ENCODE measurements at regions not wholly inside any gene's neighbourhood (a gene's known extent, or its start where the extent isn't known, plus 50 kb on each side); places are given as distances from the start of the nearest gene placed in this dataset.

GRCh38 chr7:47634273-47634672, 52.4 kb upstream of the TNS3 start:
- DNase-seq, result no peak
- no peaks in the 10 kb centered on the region for H3K9me3 ChIP-seq
- no peak for TF ChIP-seq CTCF (IDR thresholded peaks at IDR 0.05; ENCODE audit: insufficient read depth in 1 of 2, low read depth in 1 of 2, low read length in 1 of 2, severe bottlenecking in 1 of 2, unreplicated experiment in 1 of 2)
- Mint-ChIP-seq H3K4me3 (ENCODE audit: unreplicated experiment) (no peak overlapping the region), H3K36me3 (ENCODE audit: insufficient read depth, unreplicated experiment) (peaks cover 3% of the 10 kb centered on the region), H3K27ac (ENCODE audit: unreplicated experiment) (peak overlapping the region; percentile 83), H3K27me3 (ENCODE audit: insufficient read depth, unreplicated experiment) (no peaks in the 10 kb centered on the region), H3K4me1 (ENCODE audit: low read depth, unreplicated experiment) (peaks cover 42% of the 10 kb centered on the region), H3K9me3 (ENCODE audit: unreplicated experiment) (no peaks in the 10 kb centered on the region)
- H3K4me3 ChIP-seq (ENCODE audit: low read depth, low read length), result no peak overlapping the region
- intact Hi-C loops (cut with micrococcal nuclease; ENCODE audit: unreplicated experiment), result no loop called here
- POLR2A ChIA-PET, result interaction anchor here (1.5 kb wide), 1 partner anchor 50 kb away, joined by 3 read pairs; no protein-coding TSS in a partner anchor
- H3K36me3 ChIP-seq (ENCODE audit: control insufficient read depth, insufficient read depth, low read length), result no peaks in the 10 kb centered on the region
- TSS peak; percentile 73 for BruUV-seq (replicated peaks)
- peaks cover 39% of the 10 kb centered on the region for H3K4me1 ChIP-seq
- no peaks in the 10 kb centered on the region for H3K27me3 ChIP-seq (replicated peaks; ENCODE audit: control insufficient read depth, insufficient read depth, low read length)
- CTCF ChIA-PET, result no interaction called here

- H3K4me3 ChIP-seq (ENCODE audit: low read depth, low read length), result no peak overlapping the region
- DNase-seq, result no peak
- intact Hi-C loops (cut with micrococcal nuclease; ENCODE audit: unreplicated experiment), result no loop called here
- no peaks in the 10 kb centered on the region for H3K36me3 ChIP-seq (ENCODE audit: control insufficient read depth, insufficient read depth, low read length)
- no peaks in the 10 kb centered on the region for H3K27me3 Mint-ChIP-seq (ENCODE audit: insufficient read depth, unreplicated experiment)
- peaks cover 33% of the 10 kb centered on the region for H3K4me1 Mint-ChIP-seq (ENCODE audit: low read depth, unreplicated experiment)
- ChIA-PET POLR2A (no interaction called here), CTCF (no interaction called here)
- H3K27me3 ChIP-seq (replicated peaks; ENCODE audit: control insufficient read depth, insufficient read depth, low read length), result no peaks in the 10 kb centered on the region
- H3K4me1 ChIP-seq, result peaks cover 39% of the 10 kb centered on the region
- TF ChIP-seq CTCF (IDR thresholded peaks at IDR 0.05; ENCODE audit: insufficient read depth in 1 of 2, low read depth in 1 of 2, low read length in 1 of 2, severe bottlenecking in 1 of 2, unreplicated experiment in 1 of 2), result no peak
- no peaks in the 10 kb centered on the region for H3K9me3 Mint-ChIP-seq (ENCODE audit: unreplicated experiment)
- H3K4me3 Mint-ChIP-seq (ENCODE audit: unreplicated experiment), result no peak overlapping the region
- no peaks in the 10 kb centered on the region for H3K9me3 ChIP-seq
- BruUV-seq (replicated peaks), result no TSS peak
- H3K36me3 Mint-ChIP-seq (ENCODE audit: insufficient read depth, unreplicated experiment), result peaks cover 5% of the 10 kb centered on the region
- H3K27ac Mint-ChIP-seq (ENCODE audit: unreplicated experiment), result no peak overlapping the region
These were observed 51.2 kb upstream of the TNS3 start for GRCh38 chr7:47633134-47633533.
